A549 (cell line): ENCODE measurements at regions not wholly inside any gene's neighbourhood (a gene's known extent, or its start where the extent isn't known, plus 50 kb on each side); places are given as distances from the start of the nearest gene placed in this dataset.

Experiments
- EHMT2 ChIP-seq: fragments of 200-600 bp; sonication (generic); IDR thresholded peaks from 2 replicates; pipeline ENCODE4 v1.6.1; 2016; ENCODE audit warnings: antibody characterized with exemption, low read depth, mild to moderate bottlenecking, moderate library complexity
- MAFK ChIP-seq: fragments of 450-650 bp; IDR thresholded peaks from 2 replicates; pipeline ENCODE4 v1.6.1; 2014; ENCODE audit not compliant: partially characterized antibody
- PBX3 ChIP-seq: IDR thresholded peaks from 2 replicates; pipeline ENCODE4 v1.6.1; 2012
- POLR2A ChIP-seq: IDR thresholded peaks from 2 replicates; pipeline ENCODE4 v1.6.1; 2012; ENCODE audit warnings: mild to moderate bottlenecking, low read length
- SMC3 ChIP-seq: fragments of >200 bp; sonication (Bioruptor Twin); formaldehyde crosslinking; IDR thresholded peaks from 3 replicates; pipeline ENCODE4 v1.6.1; 2018; ENCODE audit warnings: inconsistent platforms
- TFCP2L1 ChIP-seq: fragments of 250-450 bp; sonication (Bioruptor Pico); IDR thresholded peaks from 2 replicates; pipeline ENCODE4 v1.5.0; 2021; ENCODE audit warnings: mild to moderate bottlenecking
- USF2 ChIP-seq: fragments of 450-650 bp; IDR thresholded peaks from 2 replicates; pipeline ENCODE4 v1.6.1; 2014; ENCODE audit warnings: antibody characterized with exemption
- TF ChIP-seq, protein P1 (sequence below): fragments of >200 bp; sonication (Bioruptor Twin); formaldehyde crosslinking; IDR thresholded peaks from 3 replicates; pipeline ENCODE4 v1.5.1; 2016
- TF ChIP-seq, protein P2 (sequence below): IDR thresholded peaks from 2 replicates; pipeline ENCODE4 v1.6.1; 2012

- TF ChIP-seq MAFK (no peak), POLR2A (no peak), PBX3 (no peak), SMC3 (no peak), TFCP2L1 (no peak), EHMT2 (no peak), USF2 (no peak)
- TF ChIP-seq, protein P1, sequence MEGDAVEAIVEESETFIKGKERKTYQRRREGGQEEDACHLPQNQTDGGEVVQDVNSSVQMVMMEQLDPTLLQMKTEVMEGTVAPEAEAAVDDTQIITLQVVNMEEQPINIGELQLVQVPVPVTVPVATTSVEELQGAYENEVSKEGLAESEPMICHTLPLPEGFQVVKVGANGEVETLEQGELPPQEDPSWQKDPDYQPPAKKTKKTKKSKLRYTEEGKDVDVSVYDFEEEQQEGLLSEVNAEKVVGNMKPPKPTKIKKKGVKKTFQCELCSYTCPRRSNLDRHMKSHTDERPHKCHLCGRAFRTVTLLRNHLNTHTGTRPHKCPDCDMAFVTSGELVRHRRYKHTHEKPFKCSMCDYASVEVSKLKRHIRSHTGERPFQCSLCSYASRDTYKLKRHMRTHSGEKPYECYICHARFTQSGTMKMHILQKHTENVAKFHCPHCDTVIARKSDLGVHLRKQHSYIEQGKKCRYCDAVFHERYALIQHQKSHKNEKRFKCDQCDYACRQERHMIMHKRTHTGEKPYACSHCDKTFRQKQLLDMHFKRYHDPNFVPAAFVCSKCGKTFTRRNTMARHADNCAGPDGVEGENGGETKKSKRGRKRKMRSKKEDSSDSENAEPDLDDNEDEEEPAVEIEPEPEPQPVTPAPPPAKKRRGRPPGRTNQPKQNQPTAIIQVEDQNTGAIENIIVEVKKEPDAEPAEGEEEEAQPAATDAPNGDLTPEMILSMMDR, result no peak
- TF ChIP-seq, protein P2, sequence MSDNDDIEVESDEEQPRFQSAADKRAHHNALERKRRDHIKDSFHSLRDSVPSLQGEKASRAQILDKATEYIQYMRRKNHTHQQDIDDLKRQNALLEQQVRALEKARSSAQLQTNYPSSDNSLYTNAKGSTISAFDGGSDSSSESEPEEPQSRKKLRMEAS, result no peak
These were observed 160.6 kb upstream of the IQSEC1 start for GRCh38 chr3:13233487-13234485.
